CD4-positive, CD25-positive, alpha-beta regulatory T cell (primary cell): ENCODE measurements at regions not wholly inside any gene's neighbourhood (a gene's known extent, or its start where the extent isn't known, plus 50 kb on each side); places are given as distances from the start of the nearest gene placed in this dataset.

Experiments used
- ATAC-seq, 2 donors: fragments of 150-1000 bp; cut with Tn5 transposase; one replicate each; pipeline ENCODE4 v1.10.0; 2021; ENCODE audit warnings: low read depth in 2 of 2, moderate number of reproducible peaks in 2 of 2, moderate library complexity in 1 of 2
- DNase-seq, 3 donors: peaks; one replicate each; pipeline versions ENCODE4 v3.0.0 to v3.0.0-alpha.2; 2012 to 2022; ENCODE audit warnings: mixed read lengths in 1 of 3
- H3K27ac ChIP-seq: one replicate; pipeline ENCODE4 v1.7.0; 2013; ENCODE audit warnings: mild to moderate bottlenecking, low read length; ENCODE audit not compliant: insufficient read depth, poor library complexity, severe bottlenecking
- H3K27me3 ChIP-seq: one replicate; pipeline ENCODE4 v1.7.0; 2013; ENCODE audit warnings: low read length; ENCODE audit not compliant: control insufficient read depth, insufficient read depth
- H3K36me3 ChIP-seq: one replicate; pipeline ENCODE4 v1.7.0; 2013; ENCODE audit warnings: mild to moderate bottlenecking, low read length, moderate library complexity; ENCODE audit not compliant: control insufficient read depth, insufficient read depth
- H3K4me1 ChIP-seq: 2 replicates; pipeline ENCODE4 v1.7.0; 2013; ENCODE audit warnings: mild to moderate bottlenecking, low read length; ENCODE audit not compliant: insufficient read depth, control insufficient read depth, poor library complexity, severe bottlenecking
- H3K4me3 ChIP-seq: one replicate; pipeline ENCODE4 v1.7.0; 2013; ENCODE audit warnings: low read depth, mild to moderate bottlenecking, low read length, moderate library complexity
- H3K9me3 ChIP-seq, 2 experiments: 1 replicate in 1 of 2; 2 replicates in 1 of 2; pipeline ENCODE4 v1.7.0; 2013; ENCODE audit warnings: low read length in 2 of 2, mild to moderate bottlenecking in 1 of 2, moderate library complexity in 1 of 2; ENCODE audit not compliant: control insufficient read depth in 2 of 2
- H3K27ac Mint-ChIP-seq, 3 donors: one replicate each; pipeline ENCODE4 v1.8.0; 2020 to 2022; ENCODE audit warnings: mild to moderate bottlenecking in 3 of 3, mixed read lengths in 3 of 3, moderate library complexity in 2 of 3
- H3K27me3 Mint-ChIP-seq: one replicate; pipeline ENCODE4 v1.8.0; 2022; ENCODE audit warnings: mild to moderate bottlenecking, mixed read lengths
- H3K36me3 Mint-ChIP-seq: one replicate; pipeline ENCODE4 v1.8.0; 2020; ENCODE audit warnings: mixed read lengths
- H3K4me1 Mint-ChIP-seq, 4 donors: one replicate each; pipeline ENCODE4 v1.8.0; 2020 to 2022; ENCODE audit warnings: mixed read lengths in 4 of 4, mild to moderate bottlenecking in 1 of 4
- H3K4me3 Mint-ChIP-seq, 4 donors: one replicate each; pipeline ENCODE4 v1.8.0; 2020 to 2022; ENCODE audit warnings: mild to moderate bottlenecking in 4 of 4, mixed read lengths in 4 of 4, moderate library complexity in 3 of 4
- H3K9me3 Mint-ChIP-seq, 7 donors: one replicate each; pipeline ENCODE4 v1.8.0; 2020 to 2022; ENCODE audit warnings: mixed read lengths in 7 of 7, mild to moderate bottlenecking in 3 of 7, moderate library complexity in 2 of 7

GRCh38 chr13:61795580-61795979, 379.9 kb upstream of the PCDH20 start:
- H3K27me3 Mint-ChIP-seq, result no peaks in the 10 kb centered on the region
- H3K36me3 ChIP-seq, result no peaks in the 10 kb centered on the region
- H3K4me1 Mint-ChIP-seq, result no peaks in the 10 kb centered on the region
- ATAC-seq, result no peak
- H3K27ac Mint-ChIP-seq, result no peak overlapping the region
- H3K9me3 ChIP-seq, result no peaks in the 10 kb centered on the region
- no peak overlapping the region for H3K27ac ChIP-seq
- H3K36me3 Mint-ChIP-seq, result peaks cover 4% of the 10 kb centered on the region
- H3K4me3 Mint-ChIP-seq, result no peak overlapping the region
- peaks cover under 1 to 24% (median 5%) of the 10 kb centered on the region in 7 donors for H3K9me3 Mint-ChIP-seq
- H3K27me3 ChIP-seq, result no peaks in the 10 kb centered on the region
- DNase-seq, result no peak
- H3K4me1 ChIP-seq, result no peaks in the 10 kb centered on the region
- H3K4me3 ChIP-seq, result no peak overlapping the region

GRCh38 chr13:61779456-61779855, 363.8 kb upstream of the PCDH20 start:
- no peak overlapping the region for H3K4me3 ChIP-seq
- H3K27ac ChIP-seq, result no peak overlapping the region
- H3K4me1 Mint-ChIP-seq, result no peaks in the 10 kb centered on the region
- H3K36me3 ChIP-seq, result no peaks in the 10 kb centered on the region
- H3K4me3 Mint-ChIP-seq, result no peak overlapping the region
- H3K27me3 Mint-ChIP-seq, result no peaks in the 10 kb centered on the region
- no peak for ATAC-seq
- peaks cover 5 to 8% of the 10 kb centered on the region in 2 experiments for H3K9me3 ChIP-seq
- H3K4me1 ChIP-seq, result no peaks in the 10 kb centered on the region
- no peaks in the 10 kb centered on the region for H3K36me3 Mint-ChIP-seq
- H3K27ac Mint-ChIP-seq, result no peak overlapping the region
- DNase-seq, result no peak
- no peaks in the 10 kb centered on the region for H3K27me3 ChIP-seq
- peaks cover 0 to 15% (median 4%) of the 10 kb centered on the region in 7 donors for H3K9me3 Mint-ChIP-seq

DNA sequence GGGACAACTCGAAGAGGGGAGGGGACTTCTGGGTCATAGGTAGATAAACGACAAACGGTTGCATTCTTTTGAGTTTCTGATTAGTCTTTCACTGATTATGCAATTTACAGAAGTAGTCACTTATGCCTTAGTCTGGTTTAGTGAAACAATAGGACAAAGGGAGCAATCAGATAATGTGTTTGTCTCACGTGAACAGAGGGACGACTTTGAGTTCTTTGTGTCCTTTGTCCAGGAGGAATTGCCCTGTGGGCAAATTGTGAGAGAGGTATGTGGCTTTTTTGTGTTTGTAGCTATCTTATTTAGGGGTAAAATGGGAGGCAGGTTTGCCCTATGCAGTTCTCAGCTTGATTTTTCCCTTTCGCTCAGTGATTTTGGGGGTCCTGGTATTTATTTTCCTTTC, 362.9 kb upstream of the PCDH20 start:
- H3K4me3 Mint-ChIP-seq, result no peak overlapping the region
- no peak overlapping the region for H3K27ac ChIP-seq
- no peaks in the 10 kb centered on the region for H3K4me1 ChIP-seq
- H3K4me1 Mint-ChIP-seq, result no peaks in the 10 kb centered on the region
- DNase-seq (no peak), ATAC-seq (no peak)
- no peaks in the 10 kb centered on the region for H3K36me3 Mint-ChIP-seq
- no peaks in the 10 kb centered on the region for H3K27me3 ChIP-seq
- no peak overlapping the region for H3K27ac Mint-ChIP-seq
- H3K27me3 Mint-ChIP-seq, result no peaks in the 10 kb centered on the region
- no peaks in the 10 kb centered on the region for H3K36me3 ChIP-seq
- peaks cover 0 to 15% (median 6%) of the 10 kb centered on the region in 7 donors for H3K9me3 Mint-ChIP-seq
- peaks cover 5 to 8% of the 10 kb centered on the region in 2 experiments for H3K9me3 ChIP-seq
- no peak overlapping the region for H3K4me3 ChIP-seq

DNA sequence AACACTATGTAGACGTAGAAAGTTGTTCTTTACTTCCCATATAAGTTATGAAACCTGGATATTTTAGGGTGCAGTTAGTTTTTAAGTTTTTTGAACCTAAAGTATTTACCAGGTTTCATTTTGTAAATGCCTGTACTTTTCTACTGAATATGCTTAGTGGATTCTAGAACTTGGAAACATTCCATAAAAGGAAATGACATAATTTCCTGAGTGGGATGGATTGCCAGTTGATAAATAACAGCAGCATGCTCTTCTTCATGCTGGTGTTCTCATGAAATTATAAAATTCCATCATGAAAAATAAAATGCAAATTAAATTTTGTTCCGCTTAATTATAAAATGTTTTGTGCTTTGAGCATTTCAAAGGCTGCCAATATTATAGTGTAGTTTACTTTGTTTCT, 362.2 kb upstream of the PCDH20 start:
- DNase-seq (no peak), ATAC-seq (no peak)
- Mint-ChIP-seq H3K9me3 (peaks cover 0 to 15% (median 6%) of the 10 kb centered on the region in 7 donors), H3K4me1 (no peaks in the 10 kb centered on the region), H3K27me3 (no peaks in the 10 kb centered on the region), H3K36me3 (no peaks in the 10 kb centered on the region), H3K4me3 (no peak overlapping the region), H3K27ac (no peak overlapping the region)
- H3K27me3 ChIP-seq, result no peaks in the 10 kb centered on the region
- H3K36me3 ChIP-seq, result no peaks in the 10 kb centered on the region
- H3K4me1 ChIP-seq, result no peaks in the 10 kb centered on the region
- no peak overlapping the region for H3K27ac ChIP-seq
- no peak overlapping the region for H3K4me3 ChIP-seq
- peaks cover 5 to 10% of the 10 kb centered on the region in 2 experiments for H3K9me3 ChIP-seq

GRCh38 chr13:61777271-61777670, 361.6 kb upstream of the PCDH20 start:
- Mint-ChIP-seq H3K9me3 (peaks cover 0 to 15% (median 6%) of the 10 kb centered on the region in 7 donors), H3K36me3 (no peaks in the 10 kb centered on the region), H3K27ac (no peak overlapping the region), H3K27me3 (no peaks in the 10 kb centered on the region), H3K4me3 (no peak overlapping the region), H3K4me1 (no peaks in the 10 kb centered on the region)
- no peaks in the 10 kb centered on the region for H3K27me3 ChIP-seq
- ATAC-seq (no peak), DNase-seq (no peak)
- H3K4me1 ChIP-seq, result no peaks in the 10 kb centered on the region
- no peak overlapping the region for H3K4me3 ChIP-seq
- no peak overlapping the region for H3K27ac ChIP-seq
- no peaks in the 10 kb centered on the region for H3K36me3 ChIP-seq
- peaks cover 5 to 6% of the 10 kb centered on the region in 2 experiments for H3K9me3 ChIP-seq

DNA sequence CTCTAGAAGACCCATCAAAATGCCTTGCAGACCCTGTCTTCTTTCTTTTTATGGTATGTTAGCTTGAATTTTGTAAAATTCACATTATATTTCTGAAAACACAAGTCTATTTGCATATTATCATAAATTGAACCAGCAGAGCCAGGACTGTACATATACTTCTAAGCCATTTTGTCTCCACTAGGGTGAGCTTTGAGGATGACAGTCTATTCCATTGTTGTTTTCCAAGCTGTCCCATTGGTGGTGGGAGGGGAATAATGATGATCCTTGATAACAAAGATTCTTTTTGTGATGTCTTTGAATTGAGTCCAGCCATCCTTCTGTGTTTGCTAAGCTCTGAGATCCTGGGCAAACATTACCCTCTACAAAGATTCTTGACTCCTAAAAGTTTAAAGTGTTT, 359.3 kb upstream of the PCDH20 start:
- Mint-ChIP-seq H3K27me3 (no peaks in the 10 kb centered on the region), H3K9me3 (peaks cover 0 to 13% (median 6%) of the 10 kb centered on the region in 7 donors), H3K4me1 (no peaks in the 10 kb centered on the region), H3K4me3 (no peak overlapping the region), H3K27ac (no peak overlapping the region), H3K36me3 (no peaks in the 10 kb centered on the region)
- H3K36me3 ChIP-seq, result no peaks in the 10 kb centered on the region
- no peak overlapping the region for H3K27ac ChIP-seq
- no peaks in the 10 kb centered on the region for H3K4me1 ChIP-seq
- H3K27me3 ChIP-seq, result no peaks in the 10 kb centered on the region
- ATAC-seq (no peak), DNase-seq (no peak)
- H3K4me3 ChIP-seq, result no peak overlapping the region
- H3K9me3 ChIP-seq, result peaks cover 5 to 6% of the 10 kb centered on the region in 2 experiments

DNA sequence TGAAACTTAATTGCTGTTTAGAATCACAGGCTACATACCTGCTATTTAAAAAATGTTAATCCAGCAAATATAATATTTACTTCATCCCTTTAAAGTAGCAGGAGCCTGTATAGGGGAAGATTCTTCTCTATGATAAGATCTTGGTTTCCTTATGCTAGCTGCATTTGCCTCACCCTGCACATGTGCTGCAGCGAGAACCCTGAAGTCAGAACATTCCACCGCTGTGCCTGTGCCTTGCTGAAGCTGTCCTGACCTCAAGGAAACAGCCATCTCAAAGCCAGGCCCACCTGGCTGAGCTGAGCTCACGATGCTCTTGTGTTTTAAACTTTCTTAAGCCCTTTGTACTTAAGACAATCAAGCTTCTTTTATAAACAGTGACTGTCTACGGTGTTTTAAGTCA, 355.0 kb upstream of the PCDH20 start:
- Mint-ChIP-seq H3K27me3 (no peaks in the 10 kb centered on the region), H3K9me3 (peaks cover 0 to 5% (median 2%) of the 10 kb centered on the region in 7 donors), H3K27ac (no peak overlapping the region), H3K4me1 (no peaks in the 10 kb centered on the region), H3K4me3 (no peak overlapping the region), H3K36me3 (no peaks in the 10 kb centered on the region)
- no peak for ATAC-seq
- Histone ChIP-seq H3K9me3 (peaks cover 3 to 9% of the 10 kb centered on the region in 2 experiments), H3K4me1 (no peaks in the 10 kb centered on the region), H3K36me3 (no peaks in the 10 kb centered on the region), H3K4me3 (no peak overlapping the region), H3K27ac (no peak overlapping the region), H3K27me3 (no peaks in the 10 kb centered on the region)
- no peak for DNase-seq

GRCh38 chr13:61768175-61768574, 352.5 kb upstream of the PCDH20 start:
- DNase-seq, result no peak
- H3K4me1 Mint-ChIP-seq, result no peaks in the 10 kb centered on the region
- no peak overlapping the region for H3K27ac Mint-ChIP-seq

More at GRCh38 chr13:61768175-61768574, 352.5 kb upstream of the PCDH20 start:
- Histone ChIP-seq H3K27me3 (no peaks in the 10 kb centered on the region), H3K9me3 (peaks cover 0 to 11% of the 10 kb centered on the region in 2 experiments), H3K36me3 (no peaks in the 10 kb centered on the region), H3K27ac (no peak overlapping the region), H3K4me3 (no peak overlapping the region), H3K4me1 (no peaks in the 10 kb centered on the region)
- peaks cover 0 to 13% (median 4%) of the 10 kb centered on the region in 7 donors for H3K9me3 Mint-ChIP-seq
- ATAC-seq, result no peak
- H3K36me3 Mint-ChIP-seq, result no peaks in the 10 kb centered on the region
- no peak overlapping the region for H3K4me3 Mint-ChIP-seq
- no peaks in the 10 kb centered on the region for H3K27me3 Mint-ChIP-seq
